SK-N-MC (cell line): ENCODE measurements at regions not wholly inside any gene's neighbourhood (a gene's known extent, or its start where the extent isn't known, plus 50 kb on each side); places are given as distances from the start of the nearest gene placed in this dataset.

Source experiments
- EZH2 ChIP-seq: fragments of 200-600 bp; sonication (generic); IDR thresholded peaks from one replicate; pipeline ENCODE4 v1.6.1; 2017; ENCODE audit warnings: antibody characterized with exemption
- FOXP2 ChIP-seq: optimal IDR thresholded peaks from 2 replicates; pipeline ENCODE3; 2011; ENCODE audit warnings: mild to moderate bottlenecking, moderate library complexity; ENCODE audit not compliant: insufficient read depth; ENCODE audit errors: extremely low read length, control extremely low read depth
- POLR2AphosphoS5 ChIP-seq: IDR thresholded peaks from 2 replicates; pipeline ENCODE4 v1.6.1; 2012; ENCODE audit warnings: mild to moderate bottlenecking, low read depth, low read length, borderline replicate concordance

DNA sequence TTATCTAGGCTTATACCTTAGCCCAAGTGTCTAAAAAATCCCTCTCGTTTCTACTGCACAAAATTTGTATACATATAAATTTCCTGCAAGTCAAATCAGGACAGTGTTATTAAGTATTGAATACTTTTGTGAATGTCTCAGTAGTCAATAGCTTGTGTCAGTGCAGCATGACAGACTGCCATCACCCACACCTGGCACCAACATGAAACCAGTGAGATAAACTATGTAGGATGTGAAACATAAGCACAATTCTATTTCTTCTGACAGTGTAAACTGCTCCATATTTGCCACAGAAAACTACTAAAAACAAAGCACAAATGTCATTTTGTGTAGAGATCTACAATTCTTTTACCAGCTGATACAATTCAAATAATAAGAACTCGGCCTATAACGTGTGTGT is 542.1 kb upstream of the LUZP2 start:
- TF ChIP-seq POLR2AphosphoS5 (no peak), EZH2 (no peak), FOXP2 (no peak)
